H1 (cell line): ENCODE measurements at regions not wholly inside any gene's neighbourhood (a gene's known extent, or its start where the extent isn't known, plus 50 kb on each side); places are given as distances from the start of the nearest gene placed in this dataset.

Experiments used
- CTCF ChIA-PET: fragments of 300-600 bp; sonication (Branson Sonifier 250); formaldehyde crosslinking; loops from one replicate; lab custom pipeline; 2021; ENCODE audit not compliant: partially characterized antibody; lab: Charles Lee
- POLR2A ChIA-PET: fragments of 300-600 bp; sonication (Branson Sonifier 250); formaldehyde crosslinking; loops from one replicate; lab custom pipeline; 2021; ENCODE audit warnings: inconsistent platforms; ENCODE audit not compliant: partially characterized antibody; lab: Charles Lee
- DNase-seq, 2 experiments: peaks; one replicate each; pipeline versions ENCODE4 v3.0.0 to v3.0.0-alpha.2; 2010 to 2022; ENCODE audit warnings: low spot score in 2 of 2, low read depth in 1 of 2, mixed read lengths in 1 of 2
- FAIRE-seq: peaks from 2 replicates; lab custom pipeline; 2011; peaks lifted over from hg19 to GRCh38; lab: Jason Lieb, UNC
- H2AFZ ChIP-seq: 2 replicates; pipeline ENCODE4 v1.8.1; 2012; ENCODE audit warnings: low read length, inconsistent platforms
- H2AK5ac ChIP-seq: 2 replicates; pipeline ENCODE4 v1.6.1; 2013; ENCODE audit warnings: low read depth, low read length
- H2BK120ac ChIP-seq: replicated peaks from 2 replicates; pipeline ENCODE3; 2013; ENCODE audit warnings: low read depth, low read length, inconsistent platforms
- H2BK12ac ChIP-seq: 2 replicates; pipeline ENCODE4 v1.6.1; 2013; ENCODE audit warnings: low read depth, low read length
- H2BK15ac ChIP-seq: 2 replicates; pipeline ENCODE4 v1.6.1; 2013; ENCODE audit warnings: low read length
- H2BK20ac ChIP-seq: 2 replicates; pipeline ENCODE4 v1.6.1; 2013; ENCODE audit warnings: low read length
- H2BK5ac ChIP-seq: 2 replicates; pipeline ENCODE4 v1.6.1; 2013; ENCODE audit warnings: low read depth, low read length
- H3K14ac ChIP-seq: 2 replicates; pipeline ENCODE4 v1.6.1; 2013; ENCODE audit warnings: inconsistent platforms; ENCODE audit not compliant: insufficient read length
- H3K18ac ChIP-seq: 2 replicates; pipeline ENCODE4 v1.6.1; 2013; ENCODE audit warnings: low read length; ENCODE audit errors: extremely low read depth
- H3K23ac ChIP-seq: 2 replicates; pipeline ENCODE4 v1.6.1; 2013; ENCODE audit warnings: inconsistent platforms; ENCODE audit not compliant: insufficient read length
- H3K23me2 ChIP-seq: 2 replicates; pipeline ENCODE4 v1.6.1; 2013; ENCODE audit warnings: low read depth, low read length
- H3K27ac ChIP-seq: 2 replicates; pipeline ENCODE4 v1.6.1; 2011; ENCODE audit warnings: low read depth, low read length, inconsistent platforms
- H3K27me3 ChIP-seq, 4 experiments: replicated peaks in 1 of 4; 1 replicate in 1 of 4; 2 replicates in 3 of 4; pipeline versions ENCODE4 v1.6.1 to v1.8.1; 2011 to 2013; ENCODE audit warnings: low read length in 3 of 4, mild to moderate bottlenecking in 3 of 4, inconsistent platforms in 2 of 4, mixed read lengths in 2 of 4, moderate library complexity in 1 of 4; ENCODE audit not compliant: control insufficient read depth in 3 of 4, insufficient read depth in 3 of 4; ENCODE audit errors: extremely low read depth in 1 of 4
- H3K36me3 ChIP-seq, 4 experiments: 2 replicates each; pipeline versions ENCODE4 v1.6.1 to v1.8.1; 2011 to 2013; ENCODE audit warnings: mild to moderate bottlenecking in 4 of 4, low read length in 3 of 4, moderate library complexity in 2 of 4, control low read depth in 1 of 4, inconsistent platforms in 1 of 4; ENCODE audit not compliant: insufficient read depth in 4 of 4, control insufficient read depth in 2 of 4
- H3K4ac ChIP-seq: replicated peaks from 2 replicates; pipeline ENCODE3; 2013; ENCODE audit warnings: low read length, low read depth, mixed read lengths, inconsistent platforms; ENCODE audit not compliant: insufficient read length
- H3K4me1 ChIP-seq, 4 experiments: replicated peaks in 1 of 4; 1 replicate in 1 of 4; 2 replicates in 3 of 4; pipeline versions ENCODE4 v1.6.1 to v1.8.1; 2011 to 2013; ENCODE audit warnings: low read length in 3 of 4, inconsistent platforms in 2 of 4, mixed read lengths in 1 of 4; ENCODE audit not compliant: insufficient read depth in 4 of 4, control insufficient read depth in 3 of 4
- H3K4me2 ChIP-seq, 2 experiments: 2 replicates each; pipeline versions ENCODE4 v1.6.1 to v1.8.1; 2011 to 2013; ENCODE audit warnings: low read depth in 2 of 2, low read length in 2 of 2, control low read depth in 1 of 2, inconsistent platforms in 1 of 2, mild to moderate bottlenecking in 1 of 2; ENCODE audit not compliant: insufficient read depth in 1 of 2
- H3K4me3 ChIP-seq, 4 experiments: fragments of 200-600, 300-600 bp in 1 of 4; sonication (generic), shearing (Covaris generic), sonication (Bioruptor Twin) in 1 of 4; 2 replicates each; pipeline versions ENCODE4 v1.5.1 to v1.8.1; 2011 to 2016; ENCODE audit warnings: low read length in 4 of 4, low read depth in 3 of 4, control low read depth in 2 of 4, inconsistent platforms in 2 of 4, mild to moderate bottlenecking in 2 of 4, mixed read lengths in 1 of 4, moderate library complexity in 1 of 4; ENCODE audit not compliant: insufficient read depth in 2 of 4; ENCODE audit errors: extremely low read depth in 1 of 4
- H3K56ac ChIP-seq: replicated peaks from 2 replicates; pipeline ENCODE3; 2013; ENCODE audit warnings: low read depth, mild to moderate bottlenecking, mixed read lengths, low read length, inconsistent platforms; ENCODE audit not compliant: insufficient read length
- H3K79me1 ChIP-seq: 2 replicates; pipeline ENCODE4 v1.6.1; 2013; ENCODE audit warnings: low read depth, low read length, control low read depth
- H3K79me2 ChIP-seq, 2 experiments: 2 replicates each; pipeline versions ENCODE4 v1.6.1 to v1.8.1; 2012 to 2013; ENCODE audit warnings: low read length in 2 of 2, mild to moderate bottlenecking in 2 of 2, inconsistent platforms in 1 of 2; ENCODE audit not compliant: insufficient read depth in 2 of 2, control insufficient read depth in 1 of 2
- H3K9ac ChIP-seq, 4 experiments: replicated peaks in 1 of 4; 1 replicate in 1 of 4; 2 replicates in 3 of 4; pipeline versions ENCODE4 v1.6.1 to v1.8.1; 2011 to 2013; ENCODE audit warnings: low read depth in 3 of 4, low read length in 3 of 4, control low read depth in 2 of 4, mild to moderate bottlenecking in 2 of 4, moderate library complexity in 2 of 4, inconsistent platforms in 1 of 4; ENCODE audit errors: extremely low read depth in 1 of 4
- H3K9me3 ChIP-seq, 2 experiments: 2 replicates each; pipeline versions ENCODE4 v1.6.1 to v1.8.1; 2012 to 2013; ENCODE audit warnings: mild to moderate bottlenecking in 2 of 2, moderate library complexity in 2 of 2, control low read depth in 1 of 2, inconsistent platforms in 1 of 2, low read depth in 1 of 2, low read length in 1 of 2, mixed read lengths in 1 of 2; ENCODE audit not compliant: insufficient read depth in 2 of 2
- H4K20me1 ChIP-seq, 2 experiments: replicated peaks in 1 of 2; 2 replicates each; pipeline versions ENCODE3 to v1.8.1; 2011 to 2013; ENCODE audit warnings: inconsistent platforms in 2 of 2, low read length in 2 of 2, mild to moderate bottlenecking in 1 of 2; ENCODE audit not compliant: insufficient read depth in 2 of 2, control insufficient read depth in 1 of 2
- H4K5ac ChIP-seq: 2 replicates; pipeline ENCODE4 v1.6.1; 2013; ENCODE audit warnings: low read length, low read depth, mixed read lengths, inconsistent platforms; ENCODE audit not compliant: insufficient read length
- H4K8ac ChIP-seq: 2 replicates; pipeline ENCODE4 v1.8.0; 2013; ENCODE audit warnings: mild to moderate bottlenecking, moderate library complexity, low read length, inconsistent platforms; ENCODE audit not compliant: insufficient read depth; ENCODE audit errors: extremely low read depth
- H4K91ac ChIP-seq: replicated peaks from 2 replicates; pipeline ENCODE3; 2013; ENCODE audit warnings: low read length, mixed read lengths, inconsistent platforms; ENCODE audit not compliant: insufficient read length
- CTBP2 ChIP-seq: IDR thresholded peaks from 2 replicates; pipeline ENCODE4 v1.7.0; 2011; ENCODE audit warnings: borderline replicate concordance, mild to moderate bottlenecking, moderate library complexity, mixed read lengths, low read length; ENCODE audit not compliant: insufficient read depth, insufficient read length
- EP300 ChIP-seq, 2 experiments: IDR thresholded peaks; 1 replicate in 1 of 2; 2 replicates in 1 of 2; pipeline ENCODE4 v1.6.1; 2011 to 2012; ENCODE audit warnings: low read depth in 2 of 2, low read length in 2 of 2, mild to moderate bottlenecking in 2 of 2, borderline replicate concordance in 1 of 2, inconsistent platforms in 1 of 2, moderate library complexity in 1 of 2
- HDAC6 ChIP-seq: IDR thresholded peaks from one replicate; pipeline ENCODE4 v1.7.1; 2012; ENCODE audit warnings: low read depth, mild to moderate bottlenecking, inconsistent platforms, low read length, moderate library complexity
- KDM4A ChIP-seq: IDR thresholded peaks from one replicate; pipeline ENCODE4 v1.7.1; 2012; ENCODE audit warnings: low read depth, mild to moderate bottlenecking, moderate library complexity, low read length, inconsistent platforms; ENCODE audit not compliant: severe bottlenecking
- TAF7 ChIP-seq: optimal IDR thresholded peaks from 2 replicates; pipeline ENCODE3; 2011; ENCODE audit warnings: low read depth, mild to moderate bottlenecking, inconsistent platforms, low read length, moderate library complexity, borderline replicate concordance
- WGBS, 2 experiments: shearing (Covaris generic) in 1 of 2; methylation state at CpG; one replicate each; pipeline versions ENCODE4 v1.1.6 to v1.1.7; 2013 to 2015; ENCODE audit warnings: low lambda C conversion rate in 2 of 2, mixed read lengths in 2 of 2, inconsistent platforms in 1 of 2, low coverage in 1 of 2, missing lambda C conversion rate in 1 of 2; ENCODE audit not compliant: insufficient replicate concordance in 2 of 2, insufficient coverage in 1 of 2, insufficient read length in 1 of 2; ENCODE audit errors: extremely low coverage in 1 of 2, missing lambda C conversion rate in 1 of 2; 5-methylcytosine and 5-hydroxymethylcytosine counted together
- TF ChIP-seq, protein P1 (sequence below): IDR thresholded peaks from 2 replicates; pipeline ENCODE4 v1.6.1; 2012; ENCODE audit warnings: low read length, inconsistent platforms
- TF ChIP-seq, protein P2 (sequence below), 3 experiments: IDR thresholded peaks; 1 replicate in 2 of 3; 2 replicates in 1 of 3; pipeline versions ENCODE4 v1.5.1 to v1.6.1; 2011; ENCODE audit warnings: low read length in 3 of 3, mild to moderate bottlenecking in 3 of 3, inconsistent platforms in 2 of 3, low read depth in 1 of 3, moderate library complexity in 1 of 3; ENCODE audit not compliant: insufficient read depth in 1 of 3; ENCODE audit errors: control extremely low read depth in 1 of 3
- TF ChIP-seq, protein P3 (sequence below): IDR thresholded peaks from 2 replicates; pipeline ENCODE4 v1.6.1; 2012; ENCODE audit warnings: inconsistent platforms

DNA sequence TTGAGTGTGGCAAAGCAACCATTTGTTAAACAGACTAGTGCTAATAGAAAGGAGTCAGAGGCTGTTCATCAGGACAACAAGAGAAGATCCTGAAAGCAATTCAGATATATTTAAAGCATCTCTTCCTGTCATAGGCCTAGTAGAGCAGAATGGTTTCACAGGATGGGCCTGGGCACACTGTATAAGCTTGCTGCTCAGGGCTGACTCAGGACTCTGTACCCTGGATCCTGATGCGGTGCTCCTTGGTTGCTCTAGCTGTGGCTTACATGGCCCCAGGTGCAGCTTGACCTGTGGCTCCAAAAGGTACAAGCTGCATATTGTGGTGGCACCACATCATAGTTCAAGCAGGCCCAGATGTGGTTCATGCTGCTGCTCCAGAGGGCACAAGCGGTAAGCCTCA is 313.4 kb downstream of the ETNK1 start:
- H2BK20ac ChIP-seq: no peak overlapping the region
- H2BK5ac ChIP-seq: no peak overlapping the region
- H4K8ac ChIP-seq: no peak overlapping the region
- TF ChIP-seq, protein P1, sequence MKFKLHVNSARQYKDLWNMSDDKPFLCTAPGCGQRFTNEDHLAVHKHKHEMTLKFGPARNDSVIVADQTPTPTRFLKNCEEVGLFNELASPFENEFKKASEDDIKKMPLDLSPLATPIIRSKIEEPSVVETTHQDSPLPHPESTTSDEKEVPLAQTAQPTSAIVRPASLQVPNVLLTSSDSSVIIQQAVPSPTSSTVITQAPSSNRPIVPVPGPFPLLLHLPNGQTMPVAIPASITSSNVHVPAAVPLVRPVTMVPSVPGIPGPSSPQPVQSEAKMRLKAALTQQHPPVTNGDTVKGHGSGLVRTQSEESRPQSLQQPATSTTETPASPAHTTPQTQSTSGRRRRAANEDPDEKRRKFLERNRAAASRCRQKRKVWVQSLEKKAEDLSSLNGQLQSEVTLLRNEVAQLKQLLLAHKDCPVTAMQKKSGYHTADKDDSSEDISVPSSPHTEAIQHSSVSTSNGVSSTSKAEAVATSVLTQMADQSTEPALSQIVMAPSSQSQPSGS: no peak
- TF ChIP-seq, protein P2, sequence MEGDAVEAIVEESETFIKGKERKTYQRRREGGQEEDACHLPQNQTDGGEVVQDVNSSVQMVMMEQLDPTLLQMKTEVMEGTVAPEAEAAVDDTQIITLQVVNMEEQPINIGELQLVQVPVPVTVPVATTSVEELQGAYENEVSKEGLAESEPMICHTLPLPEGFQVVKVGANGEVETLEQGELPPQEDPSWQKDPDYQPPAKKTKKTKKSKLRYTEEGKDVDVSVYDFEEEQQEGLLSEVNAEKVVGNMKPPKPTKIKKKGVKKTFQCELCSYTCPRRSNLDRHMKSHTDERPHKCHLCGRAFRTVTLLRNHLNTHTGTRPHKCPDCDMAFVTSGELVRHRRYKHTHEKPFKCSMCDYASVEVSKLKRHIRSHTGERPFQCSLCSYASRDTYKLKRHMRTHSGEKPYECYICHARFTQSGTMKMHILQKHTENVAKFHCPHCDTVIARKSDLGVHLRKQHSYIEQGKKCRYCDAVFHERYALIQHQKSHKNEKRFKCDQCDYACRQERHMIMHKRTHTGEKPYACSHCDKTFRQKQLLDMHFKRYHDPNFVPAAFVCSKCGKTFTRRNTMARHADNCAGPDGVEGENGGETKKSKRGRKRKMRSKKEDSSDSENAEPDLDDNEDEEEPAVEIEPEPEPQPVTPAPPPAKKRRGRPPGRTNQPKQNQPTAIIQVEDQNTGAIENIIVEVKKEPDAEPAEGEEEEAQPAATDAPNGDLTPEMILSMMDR (IDR thresholded peaks at IDR 0.05; ENCODE audit: control extremely low read depth in 1 of 3, insufficient read depth in 1 of 3, low read depth in 1 of 3, low read length in 3 of 3): no peak
- TF ChIP-seq EP300 (IDR thresholded peaks at IDR 0.05; ENCODE audit: borderline replicate concordance in 1 of 2, low read depth in 2 of 2, low read length in 2 of 2) (no peak), CTBP2 (no peak), HDAC6 (no peak), TAF7 (no peak), KDM4A (no peak)
- TF ChIP-seq, protein P3, sequence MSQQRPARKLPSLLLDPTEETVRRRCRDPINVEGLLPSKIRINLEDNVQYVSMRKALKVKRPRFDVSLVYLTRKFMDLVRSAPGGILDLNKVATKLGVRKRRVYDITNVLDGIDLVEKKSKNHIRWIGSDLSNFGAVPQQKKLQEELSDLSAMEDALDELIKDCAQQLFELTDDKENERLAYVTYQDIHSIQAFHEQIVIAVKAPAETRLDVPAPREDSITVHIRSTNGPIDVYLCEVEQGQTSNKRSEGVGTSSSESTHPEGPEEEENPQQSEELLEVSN: no peak
- TF ChIP-seq, all 59 proteins: peak for 0
- Histone ChIP-seq H3K56ac (no peak overlapping the region), H3K18ac (no peak overlapping the region), H3K36me3 (no peaks in the 10 kb centered on the region), H3K79me2 (no peaks in the 10 kb centered on the region), H4K91ac (no peak overlapping the region), H4K20me1 (no peaks in the 10 kb centered on the region), H3K4me2 (no peak overlapping the region), H3K23me2 (no peaks in the 10 kb centered on the region), H3K4ac (no peak overlapping the region), H2AK5ac (no peak overlapping the region), H2BK12ac (no peak overlapping the region), H3K4me3 (no peak overlapping the region), H3K9ac (no peak overlapping the region), H3K79me1 (no peaks in the 10 kb centered on the region), H2AFZ (no peak overlapping the region), H2BK120ac (no peak overlapping the region), H3K4me1 (peaks cover 0 to 6% (median 2%) of the 10 kb centered on the region in 4 experiments; a peak in 2 of 7 replicates), H3K23ac (no peak overlapping the region), H3K14ac (no peak overlapping the region), H4K5ac (no peak overlapping the region), H3K27me3 (no peaks in the 10 kb centered on the region), H2BK15ac (no peak overlapping the region), H3K27ac (no peak overlapping the region), H3K9me3 (no peaks in the 10 kb centered on the region)
- ChIA-PET POLR2A (no interaction called here), CTCF (interaction anchor here (1.4 kb wide), 1 partner anchor 10 kb away, joined by 3 read pairs; no protein-coding TSS in a partner anchor)
- DNase-seq (no peak), FAIRE-seq (no peak)
- 94% methylated on average over 2 of the region's 2 CpGs; no CpG with 5 or more reads in 1 of the 2 experiments for WGBS, 2 experiments
